HL-60 (cell line): ENCODE measurements at regions not wholly inside any gene's neighbourhood (a gene's known extent, or its start where the extent isn't known, plus 50 kb on each side); places are given as distances from the start of the nearest gene placed in this dataset.

Experiments used
- DNase-seq, 2 experiments: peaks; one replicate each; pipeline ENCODE4 v3.0.0-alpha.2; 2010 to 2020; ENCODE audit warnings: low read depth in 1 of 2, low spot score in 1 of 2
- H3K27ac ChIP-seq: fragments of 250-450 bp; sonication (Bioruptor Pico); replicated peaks from 2 replicates; pipeline ENCODE4 v1.5.1; 2020; ENCODE audit warnings: mild to moderate bottlenecking, moderate library complexity
- H3K27me3 ChIP-seq: fragments of 250-450 bp; sonication (Bioruptor Pico); 2 replicates; pipeline ENCODE4 v1.5.1; 2021; ENCODE audit warnings: mild to moderate bottlenecking, moderate library complexity; ENCODE audit not compliant: insufficient read depth, poor library complexity, severe bottlenecking
- H3K4me3 ChIP-seq: replicated peaks from 2 replicates; pipeline ENCODE4 v1.5.1; 2011; ENCODE audit warnings: mild to moderate bottlenecking, control low read depth, low read length; ENCODE audit not compliant: insufficient read depth
- GABPA ChIP-seq: IDR thresholded peaks from 2 replicates; pipeline ENCODE4 v1.6.1; 2012; ENCODE audit warnings: low read depth
- POLR2AphosphoS5 ChIP-seq: IDR thresholded peaks from 2 replicates; pipeline ENCODE4 v1.6.1; 2012; ENCODE audit warnings: low read depth
- SPI1 ChIP-seq: IDR thresholded peaks from 2 replicates; pipeline ENCODE4 v1.6.1; 2012; ENCODE audit warnings: low read depth, mild to moderate bottlenecking, borderline replicate concordance
- TF ChIP-seq, protein P1 (sequence below): IDR thresholded peaks from one replicate; pipeline ENCODE4 v1.5.1; 2011; ENCODE audit warnings: low read length, control low read depth, inconsistent platforms; ENCODE audit not compliant: insufficient read depth
- TF ChIP-seq, protein P2 (sequence below): IDR thresholded peaks from 2 replicates; pipeline ENCODE4 v1.6.1; 2012; ENCODE audit warnings: low read depth; ENCODE audit not compliant: insufficient replicate concordance

DNA sequence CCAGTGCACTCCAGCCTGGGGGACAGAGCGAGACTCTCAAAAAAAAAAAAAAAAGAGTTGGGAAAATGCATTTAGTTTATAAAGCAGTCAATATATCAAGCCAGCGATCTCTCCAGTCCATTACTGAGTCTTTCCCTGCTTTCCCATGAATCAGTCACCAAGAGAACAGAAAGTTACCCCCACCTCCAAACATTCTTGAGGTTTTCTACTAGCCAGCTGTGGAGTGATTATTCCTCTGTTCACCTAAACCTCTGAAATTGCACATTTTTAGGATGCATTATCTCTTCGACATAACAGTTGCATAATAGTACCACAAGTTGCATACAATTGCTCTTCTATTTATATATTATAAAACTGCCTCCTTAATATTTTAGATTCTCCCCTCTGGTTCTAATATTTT is 134.8 kb upstream of the DIO3 start:
- H3K4me3 ChIP-seq: no peak overlapping the region
- no peak for DNase-seq

DNA sequence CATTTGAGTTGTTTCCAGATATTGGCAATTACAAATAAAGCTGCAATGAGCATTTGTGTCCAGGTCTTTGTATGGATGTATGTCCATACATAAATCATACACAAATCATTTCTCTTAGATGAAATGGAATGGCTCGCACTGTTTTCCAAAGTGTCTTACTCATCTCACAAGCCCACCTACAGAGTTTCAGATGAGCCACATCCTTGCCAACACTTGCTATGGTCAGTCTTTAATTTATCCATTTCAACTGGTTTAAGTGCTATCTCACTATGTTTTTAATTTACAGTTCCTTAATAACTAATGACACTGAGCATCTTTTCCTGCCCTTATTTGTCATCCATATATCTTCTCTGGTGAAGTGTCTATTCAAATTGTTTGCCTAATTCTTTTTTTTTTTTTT is 132.9 kb upstream of the DIO3 start:
- Histone ChIP-seq H3K4me3 (no peak overlapping the region), H3K27ac (no peak overlapping the region), H3K27me3 (no peaks in the 10 kb centered on the region)
- no peak for TF ChIP-seq GABPA
- DNase-seq: no peak

More for the DNA sequence above, 134.8 kb upstream of the DIO3 start:
- no peaks in the 10 kb centered on the region for H3K27me3 ChIP-seq
- TF ChIP-seq GABPA (no peak), POLR2AphosphoS5 (no peak), SPI1 (no peak)
- TF ChIP-seq, protein P1, sequence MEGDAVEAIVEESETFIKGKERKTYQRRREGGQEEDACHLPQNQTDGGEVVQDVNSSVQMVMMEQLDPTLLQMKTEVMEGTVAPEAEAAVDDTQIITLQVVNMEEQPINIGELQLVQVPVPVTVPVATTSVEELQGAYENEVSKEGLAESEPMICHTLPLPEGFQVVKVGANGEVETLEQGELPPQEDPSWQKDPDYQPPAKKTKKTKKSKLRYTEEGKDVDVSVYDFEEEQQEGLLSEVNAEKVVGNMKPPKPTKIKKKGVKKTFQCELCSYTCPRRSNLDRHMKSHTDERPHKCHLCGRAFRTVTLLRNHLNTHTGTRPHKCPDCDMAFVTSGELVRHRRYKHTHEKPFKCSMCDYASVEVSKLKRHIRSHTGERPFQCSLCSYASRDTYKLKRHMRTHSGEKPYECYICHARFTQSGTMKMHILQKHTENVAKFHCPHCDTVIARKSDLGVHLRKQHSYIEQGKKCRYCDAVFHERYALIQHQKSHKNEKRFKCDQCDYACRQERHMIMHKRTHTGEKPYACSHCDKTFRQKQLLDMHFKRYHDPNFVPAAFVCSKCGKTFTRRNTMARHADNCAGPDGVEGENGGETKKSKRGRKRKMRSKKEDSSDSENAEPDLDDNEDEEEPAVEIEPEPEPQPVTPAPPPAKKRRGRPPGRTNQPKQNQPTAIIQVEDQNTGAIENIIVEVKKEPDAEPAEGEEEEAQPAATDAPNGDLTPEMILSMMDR: no peak
- TF ChIP-seq, protein P2, sequence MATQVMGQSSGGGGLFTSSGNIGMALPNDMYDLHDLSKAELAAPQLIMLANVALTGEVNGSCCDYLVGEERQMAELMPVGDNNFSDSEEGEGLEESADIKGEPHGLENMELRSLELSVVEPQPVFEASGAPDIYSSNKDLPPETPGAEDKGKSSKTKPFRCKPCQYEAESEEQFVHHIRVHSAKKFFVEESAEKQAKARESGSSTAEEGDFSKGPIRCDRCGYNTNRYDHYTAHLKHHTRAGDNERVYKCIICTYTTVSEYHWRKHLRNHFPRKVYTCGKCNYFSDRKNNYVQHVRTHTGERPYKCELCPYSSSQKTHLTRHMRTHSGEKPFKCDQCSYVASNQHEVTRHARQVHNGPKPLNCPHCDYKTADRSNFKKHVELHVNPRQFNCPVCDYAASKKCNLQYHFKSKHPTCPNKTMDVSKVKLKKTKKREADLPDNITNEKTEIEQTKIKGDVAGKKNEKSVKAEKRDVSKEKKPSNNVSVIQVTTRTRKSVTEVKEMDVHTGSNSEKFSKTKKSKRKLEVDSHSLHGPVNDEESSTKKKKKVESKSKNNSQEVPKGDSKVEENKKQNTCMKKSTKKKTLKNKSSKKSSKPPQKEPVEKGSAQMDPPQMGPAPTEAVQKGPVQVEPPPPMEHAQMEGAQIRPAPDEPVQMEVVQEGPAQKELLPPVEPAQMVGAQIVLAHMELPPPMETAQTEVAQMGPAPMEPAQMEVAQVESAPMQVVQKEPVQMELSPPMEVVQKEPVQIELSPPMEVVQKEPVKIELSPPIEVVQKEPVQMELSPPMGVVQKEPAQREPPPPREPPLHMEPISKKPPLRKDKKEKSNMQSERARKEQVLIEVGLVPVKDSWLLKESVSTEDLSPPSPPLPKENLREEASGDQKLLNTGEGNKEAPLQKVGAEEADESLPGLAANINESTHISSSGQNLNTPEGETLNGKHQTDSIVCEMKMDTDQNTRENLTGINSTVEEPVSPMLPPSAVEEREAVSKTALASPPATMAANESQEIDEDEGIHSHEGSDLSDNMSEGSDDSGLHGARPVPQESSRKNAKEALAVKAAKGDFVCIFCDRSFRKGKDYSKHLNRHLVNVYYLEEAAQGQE: no peak
- no peak overlapping the region for H3K27ac ChIP-seq

DNA sequence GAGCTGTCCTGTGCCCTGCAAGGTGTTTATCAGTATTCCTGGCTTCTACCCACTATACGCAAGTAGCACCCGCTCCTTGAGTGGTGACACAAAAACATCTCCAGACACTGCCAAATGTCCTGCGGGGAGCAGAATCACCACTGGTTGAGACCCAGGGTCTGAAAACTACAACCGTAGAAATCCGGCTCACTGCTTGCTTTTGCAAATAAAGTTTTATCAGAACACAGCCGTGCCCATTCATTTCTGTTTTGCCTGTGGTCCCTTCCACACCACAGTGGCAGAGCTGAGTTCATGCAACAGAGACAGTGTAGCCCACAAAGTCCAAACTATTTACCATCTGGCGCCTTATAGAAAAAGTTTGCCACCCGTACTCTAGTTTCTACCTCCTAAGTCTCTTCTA is 125.7 kb upstream of the DIO3 start:
- Histone ChIP-seq H3K4me3 (no peak overlapping the region), H3K27ac (no peak overlapping the region), H3K27me3 (no peaks in the 10 kb centered on the region)
- TF ChIP-seq GABPA (no peak), POLR2AphosphoS5 (no peak), SPI1 (no peak)
- TF ChIP-seq, protein P1: no peak
- TF ChIP-seq, protein P2: no peak
- DNase-seq: no peak

DNA sequence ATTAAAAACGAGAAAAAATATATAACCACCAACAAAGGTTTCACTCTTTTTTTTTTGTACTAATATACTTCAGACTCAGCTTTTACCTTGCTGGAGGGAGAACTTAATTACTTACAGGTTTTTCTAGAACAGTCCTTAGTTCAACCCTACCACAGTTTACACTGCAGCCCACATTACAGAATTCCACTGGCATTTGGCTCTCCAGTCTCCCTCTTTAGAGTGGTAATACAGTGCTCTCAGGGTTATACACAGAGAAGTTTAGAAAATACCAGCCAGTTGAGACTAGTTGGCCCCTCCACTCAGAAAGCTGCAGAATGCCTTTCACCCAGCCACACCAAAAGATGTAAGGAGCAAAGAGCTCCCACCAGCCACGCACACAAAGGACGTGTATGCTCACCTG is 122.3 kb upstream of the DIO3 start:
- TF ChIP-seq, protein P1: no peak
- no peak for TF ChIP-seq SPI1
- peaks cover 6% of the 10 kb centered on the region for H3K27me3 ChIP-seq
- no peak overlapping the region for H3K4me3 ChIP-seq
- H3K27ac ChIP-seq: no peak overlapping the region
- DNase-seq: no peak

DNA sequence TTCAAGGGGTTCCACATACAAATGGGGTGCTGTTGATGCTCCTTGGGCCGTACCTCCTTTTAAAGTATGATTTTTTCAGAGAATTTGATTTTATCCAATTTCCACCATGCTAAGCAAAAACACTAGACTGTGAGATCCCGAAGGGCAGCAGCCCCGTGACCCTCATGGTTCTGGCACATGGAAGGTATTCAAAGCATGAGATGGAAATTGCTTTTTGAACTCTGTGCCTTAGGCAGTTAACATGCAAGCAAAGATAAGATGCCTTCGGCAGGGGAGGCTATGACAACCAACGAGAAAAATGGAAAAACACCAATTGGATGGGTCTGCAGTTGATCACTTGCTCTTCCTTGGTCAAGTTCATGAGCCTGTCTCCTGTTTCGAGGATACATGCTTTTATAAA is 120.8 kb upstream of the DIO3 start:
- TF ChIP-seq SPI1 (no peak), GABPA (no peak), POLR2AphosphoS5 (no peak)
- TF ChIP-seq, protein P2: no peak
- TF ChIP-seq, protein P1: no peak
- H3K27me3 ChIP-seq: peaks cover 6% of the 10 kb centered on the region
- no peak overlapping the region for H3K4me3 ChIP-seq
- H3K27ac ChIP-seq: no peak overlapping the region
- no peak for DNase-seq
